ENCODE measurements at regions not wholly inside any gene's neighbourhood (a gene's known extent, or its start where the extent isn't known, plus 50 kb on each side); places are given as distances from the start of the nearest gene placed in this dataset.
"Not testable (repeated sequence)": the region's sequence is repeated elsewhere in the genome, so short reads cannot be mapped to it uniquely, and the experiment has no call there.

DNA sequence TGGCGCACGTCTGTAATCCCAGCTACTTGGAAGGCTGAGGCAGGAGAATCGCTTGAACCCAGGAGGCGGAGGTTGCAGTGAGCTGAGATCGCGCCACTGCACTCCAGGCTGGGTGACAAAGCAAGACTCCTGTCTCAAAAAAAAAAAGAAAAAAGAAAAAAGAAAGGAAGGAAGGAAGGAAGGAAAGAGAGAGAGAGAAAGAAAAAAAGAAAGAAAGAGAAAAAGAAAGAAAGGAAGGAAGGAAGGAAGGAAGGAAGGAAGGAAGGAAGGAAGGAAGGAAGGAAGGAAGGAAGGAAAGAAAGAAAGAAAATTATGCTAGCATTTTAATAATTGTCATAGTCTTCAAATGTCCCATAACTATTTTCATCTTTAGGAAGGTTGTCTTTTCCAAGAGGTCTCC lies 198.7 kb downstream of the TBX18 start:
- H3K4me1 Mint-ChIP-seq; POLR2A ChIA-PET; H3K4me3 Mint-ChIP-seq; H3K27ac Mint-ChIP-seq; H3K27me3 Mint-ChIP-seq; DNase-seq; CTCF ChIA-PET; H3K9me3 Mint-ChIP-seq; H3K36me3 Mint-ChIP-seq (ENCODE audit: low read depth): not testable (repeated sequence)

DNA sequence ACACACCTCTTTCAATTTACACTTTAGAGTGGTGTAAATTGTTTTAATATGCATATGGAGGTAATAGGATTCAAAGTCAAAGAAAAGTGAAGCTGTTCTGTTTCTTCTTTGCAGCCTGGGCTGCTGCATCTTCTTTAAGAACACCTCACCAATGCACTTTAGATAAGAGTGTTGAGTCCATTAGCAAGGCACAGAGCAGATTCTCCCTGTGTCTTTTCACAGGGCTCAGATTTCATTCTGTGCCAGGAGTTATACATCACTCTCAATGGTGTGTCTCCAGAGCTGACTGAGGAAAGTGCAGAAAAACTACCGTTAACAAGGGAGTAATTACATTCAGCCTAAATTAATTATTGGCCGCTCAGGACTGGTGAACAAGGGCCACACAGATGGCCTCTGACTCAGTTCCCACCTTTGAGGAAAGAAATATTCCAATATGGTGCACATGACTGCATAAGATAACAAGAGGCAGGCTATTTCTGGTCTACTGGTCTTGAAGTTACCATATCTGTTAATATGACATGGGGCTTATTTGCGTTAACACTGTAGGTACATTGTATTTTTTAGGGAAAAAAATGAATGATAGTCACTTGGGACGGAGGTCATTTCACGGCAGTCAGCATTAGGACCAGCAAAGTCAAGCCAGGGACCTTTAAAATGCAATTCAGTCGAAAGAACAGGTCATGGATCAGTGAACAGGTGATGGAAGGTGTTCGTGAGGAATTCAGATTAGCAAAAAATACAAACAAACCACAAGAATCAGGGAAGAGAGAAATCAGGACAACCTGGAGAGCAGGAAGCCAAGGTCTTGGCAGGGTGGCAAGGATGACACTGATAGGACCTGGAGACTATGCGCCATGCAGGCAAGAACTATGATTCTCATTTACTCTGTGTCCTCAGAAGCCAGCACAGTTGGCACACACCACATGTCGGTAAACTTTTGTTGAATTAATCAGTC lies 203.7 kb downstream of the TBX18 start:
- no peak overlapping the region for H3K27ac Mint-ChIP-seq
- no peaks in the 10 kb centered on the region for H3K27me3 Mint-ChIP-seq
- H3K36me3 Mint-ChIP-seq (ENCODE audit: low read depth), result no peaks in the 10 kb centered on the region
- no peak for DNase-seq
- H3K4me1 Mint-ChIP-seq, result no peaks in the 10 kb centered on the region
- CTCF ChIA-PET, result no interaction called here
- POLR2A ChIA-PET, result no interaction called here
- H3K4me3 Mint-ChIP-seq, result no peak overlapping the region
- peaks cover 5% of the 10 kb centered on the region for H3K9me3 Mint-ChIP-seq

DNA sequence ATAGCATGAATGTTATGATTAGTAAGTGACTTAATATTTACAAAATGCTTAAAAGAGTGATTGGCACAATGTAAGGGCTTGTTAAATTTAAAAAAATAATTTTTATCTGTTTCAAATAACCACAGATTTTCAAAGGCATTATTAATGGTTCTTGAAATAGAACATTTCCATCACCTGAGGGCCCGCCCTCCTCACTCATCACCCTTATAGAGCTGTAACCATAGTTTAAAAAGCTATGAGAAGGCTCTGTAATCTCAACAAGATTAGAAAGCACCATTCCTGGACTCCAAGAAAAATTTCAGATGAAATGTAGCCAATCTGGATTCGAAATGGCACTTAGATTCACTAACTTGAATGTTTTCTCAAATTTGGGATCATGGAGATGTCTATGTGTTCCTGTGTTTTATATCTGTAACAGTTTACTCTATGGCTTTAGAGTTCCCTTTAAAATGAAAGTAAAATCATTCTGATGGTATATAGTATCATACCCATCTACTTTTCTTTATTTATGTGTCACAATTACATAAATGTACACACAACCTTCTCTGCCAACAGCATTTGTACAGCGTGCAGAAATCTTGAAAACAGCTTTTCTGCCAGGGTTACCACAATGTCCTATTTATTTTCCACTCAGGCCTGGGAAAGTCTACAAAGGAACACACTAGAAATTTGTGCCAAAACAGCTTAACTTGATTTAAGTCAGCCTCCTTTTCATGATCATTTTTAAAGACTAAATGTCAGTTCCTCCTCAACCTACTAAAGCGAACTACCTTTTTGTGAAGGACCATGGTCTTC lies 207.7 kb downstream of the TBX18 start:
- POLR2A ChIA-PET, result no interaction called here
- no peaks in the 10 kb centered on the region for H3K4me1 Mint-ChIP-seq
- H3K36me3 Mint-ChIP-seq (ENCODE audit: low read depth), result no peaks in the 10 kb centered on the region
- DNase-seq, result no peak
- H3K9me3 Mint-ChIP-seq, result peaks cover 5% of the 10 kb centered on the region
- CTCF ChIA-PET, result no interaction called here
- H3K27ac Mint-ChIP-seq, result no peak overlapping the region
- no peaks in the 10 kb centered on the region for H3K27me3 Mint-ChIP-seq
- no peak overlapping the region for H3K4me3 Mint-ChIP-seq

DNA sequence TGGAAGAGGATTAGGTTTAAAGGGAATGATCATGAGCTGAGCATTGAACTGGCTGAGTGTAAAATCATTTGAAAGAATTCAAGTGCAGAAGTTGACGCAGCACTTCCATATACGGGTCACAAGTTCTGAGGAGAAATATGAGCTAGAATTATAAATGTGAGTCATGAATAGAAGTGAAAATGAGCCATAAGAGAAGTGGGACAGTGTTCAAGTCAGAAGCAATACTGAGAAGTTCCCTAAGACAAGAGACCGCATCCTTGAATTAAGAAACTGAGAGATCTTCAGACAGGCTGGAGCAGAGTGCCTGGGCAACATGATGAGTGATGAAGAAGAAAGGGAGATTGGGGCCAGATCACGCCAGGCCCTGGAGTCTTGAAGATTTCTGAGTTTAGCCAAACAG lies 209.7 kb downstream of the TBX18 start:
- no peaks in the 10 kb centered on the region for H3K4me1 Mint-ChIP-seq
- no peak for DNase-seq
- POLR2A ChIA-PET, result no interaction called here
- no peak overlapping the region for H3K27ac Mint-ChIP-seq
- CTCF ChIA-PET, result no interaction called here
- no peaks in the 10 kb centered on the region for H3K27me3 Mint-ChIP-seq
- no peaks in the 10 kb centered on the region for H3K36me3 Mint-ChIP-seq (ENCODE audit: low read depth)
- H3K9me3 Mint-ChIP-seq, result peaks cover 8% of the 10 kb centered on the region
- H3K4me3 Mint-ChIP-seq, result no peak overlapping the region

DNA sequence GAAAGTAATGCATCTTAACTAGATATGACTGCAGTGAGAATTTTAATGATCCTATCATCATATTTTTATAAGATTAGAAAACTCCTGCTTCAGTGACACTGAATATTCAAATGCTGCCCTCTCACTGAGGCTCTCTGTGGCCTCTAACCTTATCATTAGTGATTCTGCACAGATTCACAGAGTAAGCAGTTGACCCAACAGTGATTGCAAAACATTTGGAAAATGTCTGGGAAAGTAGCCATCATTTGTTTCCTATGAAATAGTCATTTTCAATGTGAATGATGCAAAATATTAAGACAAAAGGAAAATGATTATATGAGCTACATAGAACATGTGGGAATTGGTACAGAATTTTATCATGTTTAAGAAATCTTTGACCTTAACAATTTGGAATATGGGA lies 210.3 kb downstream of the TBX18 start:
- H3K4me3 Mint-ChIP-seq, result no peak overlapping the region
- H3K27ac Mint-ChIP-seq, result no peak overlapping the region
- H3K9me3 Mint-ChIP-seq, result peaks cover 8% of the 10 kb centered on the region
- no peaks in the 10 kb centered on the region for H3K4me1 Mint-ChIP-seq
- H3K36me3 Mint-ChIP-seq (ENCODE audit: low read depth), result no peaks in the 10 kb centered on the region
- ChIA-PET CTCF (no interaction called here), POLR2A (no interaction called here)
- H3K27me3 Mint-ChIP-seq, result no peaks in the 10 kb centered on the region
- no peak for DNase-seq

DNA sequence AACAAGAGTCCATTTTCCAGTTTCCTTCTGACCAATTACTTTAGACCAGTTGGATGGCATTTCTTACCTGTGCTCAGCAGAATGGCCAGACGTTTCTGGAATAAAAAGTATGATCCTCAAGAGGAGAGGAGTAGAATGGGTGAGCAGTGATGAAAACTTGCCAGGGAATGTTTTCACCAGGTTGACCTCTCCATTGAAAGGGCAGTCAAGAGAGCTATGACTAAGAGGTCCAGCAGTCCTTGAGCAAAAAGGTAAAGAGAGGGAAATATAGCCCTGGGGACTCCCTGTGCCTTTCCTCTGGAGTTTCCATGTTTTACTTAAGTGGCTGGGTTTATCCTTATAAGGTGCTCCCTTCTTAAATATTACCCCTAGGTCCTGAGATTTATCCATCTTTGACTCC lies 210.9 kb downstream of the TBX18 start:
- H3K9me3 Mint-ChIP-seq, result peaks cover 8% of the 10 kb centered on the region
- POLR2A ChIA-PET, result no interaction called here

DNA sequence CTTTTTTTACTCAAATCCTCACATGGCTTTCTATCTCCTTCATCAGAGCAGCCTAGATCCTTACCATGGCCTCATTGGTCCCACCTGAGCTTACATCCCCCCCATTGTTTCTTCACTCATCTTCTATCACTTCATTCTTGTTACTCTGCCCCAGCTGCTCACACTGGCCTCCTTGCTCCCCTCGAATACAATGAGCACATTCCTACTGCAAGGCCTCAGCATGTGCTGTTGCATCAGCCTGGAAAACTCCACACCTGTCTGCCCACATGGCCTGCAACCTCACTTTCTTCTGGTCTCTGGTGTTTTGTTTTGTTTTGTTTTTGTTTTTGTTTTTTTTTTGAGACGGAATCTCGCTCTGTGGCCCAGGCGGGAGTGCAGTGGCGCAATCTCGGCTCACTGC lies 212.6 kb downstream of the TBX18 start:
- DNase-seq, result no peak
- ChIA-PET POLR2A (no interaction called here), CTCF (no interaction called here)
- Mint-ChIP-seq H3K36me3 (ENCODE audit: low read depth) (no peaks in the 10 kb centered on the region), H3K27me3 (no peaks in the 10 kb centered on the region), H3K4me3 (no peak overlapping the region), H3K9me3 (peaks cover 8% of the 10 kb centered on the region), H3K4me1 (no peaks in the 10 kb centered on the region), H3K27ac (no peak overlapping the region)

More for the DNA sequence above, 210.9 kb downstream of the TBX18 start:
- no peaks in the 10 kb centered on the region for H3K27me3 Mint-ChIP-seq
- DNase-seq, result no peak
- H3K36me3 Mint-ChIP-seq (ENCODE audit: low read depth), result no peaks in the 10 kb centered on the region
- H3K4me3 Mint-ChIP-seq, result no peak overlapping the region
- CTCF ChIA-PET, result no interaction called here
- no peak overlapping the region for H3K27ac Mint-ChIP-seq
- no peaks in the 10 kb centered on the region for H3K4me1 Mint-ChIP-seq

DNA sequence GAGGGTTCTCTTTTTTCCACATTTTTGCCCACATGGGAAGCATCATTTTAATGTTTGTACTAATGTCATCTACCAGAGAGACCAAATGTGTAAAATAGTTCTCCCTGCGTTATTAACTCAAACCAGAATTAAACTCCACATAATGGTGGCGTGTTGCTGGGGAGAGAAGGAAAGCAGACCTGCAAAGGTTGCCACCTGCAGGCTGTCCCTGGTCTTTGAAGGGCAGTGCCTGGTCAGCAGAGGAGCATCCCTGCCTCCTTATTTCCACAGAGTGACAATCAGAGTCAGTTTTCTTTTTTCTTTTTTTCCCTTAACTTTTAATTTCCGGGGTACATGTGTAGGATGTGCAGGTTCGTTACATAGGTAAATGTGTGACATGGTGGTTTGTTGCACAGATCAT lies 214.5 kb downstream of the TBX18 start:
- no peaks in the 10 kb centered on the region for H3K27me3 Mint-ChIP-seq
- peaks cover 8% of the 10 kb centered on the region for H3K9me3 Mint-ChIP-seq
- no peak overlapping the region for H3K4me3 Mint-ChIP-seq
- ChIA-PET POLR2A (no interaction called here), CTCF (no interaction called here)
- no peaks in the 10 kb centered on the region for H3K36me3 Mint-ChIP-seq (ENCODE audit: low read depth)
- DNase-seq, result no peak
- H3K4me1 Mint-ChIP-seq, result no peaks in the 10 kb centered on the region
- no peak overlapping the region for H3K27ac Mint-ChIP-seq

DNA sequence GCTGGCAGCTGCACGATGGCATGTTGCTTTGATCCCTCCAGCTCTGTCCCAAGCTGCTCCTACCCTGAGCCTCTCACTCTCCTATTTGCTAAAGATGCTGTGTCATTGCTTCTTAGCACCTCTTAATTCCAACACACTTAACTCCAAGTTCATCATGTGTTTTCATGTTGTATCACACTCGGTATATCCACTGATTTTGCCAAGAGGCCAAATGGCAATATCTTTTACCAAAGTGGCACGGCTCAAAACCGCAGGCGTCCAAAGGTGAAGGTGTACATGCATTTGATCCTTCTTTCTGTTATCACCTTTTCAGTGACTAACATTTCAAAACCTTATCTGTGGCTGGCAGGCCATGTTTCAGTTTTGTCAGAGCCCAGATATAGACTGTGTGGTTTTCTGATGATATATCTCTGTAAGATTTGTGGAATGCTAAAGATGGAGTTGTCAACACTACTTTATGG lies 217.0 kb downstream of the TBX18 start:
- no peak overlapping the region for H3K27ac Mint-ChIP-seq
- no peak overlapping the region for H3K4me3 Mint-ChIP-seq
- CTCF ChIA-PET, result no interaction called here
- H3K27me3 Mint-ChIP-seq, result no peaks in the 10 kb centered on the region
- H3K36me3 Mint-ChIP-seq (ENCODE audit: low read depth), result no peaks in the 10 kb centered on the region
- no peaks in the 10 kb centered on the region for H3K4me1 Mint-ChIP-seq
- POLR2A ChIA-PET, result no interaction called here
- no peak for DNase-seq
- H3K9me3 Mint-ChIP-seq, result peaks cover 4% of the 10 kb centered on the region

DNA sequence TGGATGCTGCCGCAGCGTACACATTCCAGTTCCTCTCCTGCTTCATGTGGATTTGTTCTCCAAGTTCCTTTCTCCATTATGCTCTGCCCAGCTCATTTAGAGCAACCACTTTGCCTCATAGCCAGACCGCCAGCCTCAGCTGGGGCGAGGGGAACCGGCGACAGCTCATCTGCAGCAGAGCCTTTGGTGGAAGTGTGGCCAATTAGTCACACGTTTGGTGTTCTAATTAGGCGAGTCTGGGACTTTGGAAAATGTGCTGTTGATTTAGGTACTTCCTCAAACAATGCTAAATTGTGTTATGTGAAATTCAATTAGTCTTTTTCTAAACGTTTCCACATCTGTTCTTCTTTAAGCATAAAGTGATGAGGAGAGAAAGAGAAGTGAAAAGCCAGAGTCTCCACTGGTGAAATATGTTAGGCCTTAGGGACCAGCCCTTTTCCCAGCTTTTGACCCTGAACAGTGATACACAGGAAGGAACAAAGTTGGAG lies 217.9 kb downstream of the TBX18 start:
- POLR2A ChIA-PET, result no interaction called here
- Mint-ChIP-seq H3K36me3 (ENCODE audit: low read depth) (no peaks in the 10 kb centered on the region), H3K27me3 (no peaks in the 10 kb centered on the region), H3K27ac (no peak overlapping the region), H3K4me1 (no peaks in the 10 kb centered on the region), H3K9me3 (peaks cover under 1% of the 10 kb centered on the region), H3K4me3 (no peak overlapping the region)
- no peak for DNase-seq
- CTCF ChIA-PET, result no interaction called here

DNA sequence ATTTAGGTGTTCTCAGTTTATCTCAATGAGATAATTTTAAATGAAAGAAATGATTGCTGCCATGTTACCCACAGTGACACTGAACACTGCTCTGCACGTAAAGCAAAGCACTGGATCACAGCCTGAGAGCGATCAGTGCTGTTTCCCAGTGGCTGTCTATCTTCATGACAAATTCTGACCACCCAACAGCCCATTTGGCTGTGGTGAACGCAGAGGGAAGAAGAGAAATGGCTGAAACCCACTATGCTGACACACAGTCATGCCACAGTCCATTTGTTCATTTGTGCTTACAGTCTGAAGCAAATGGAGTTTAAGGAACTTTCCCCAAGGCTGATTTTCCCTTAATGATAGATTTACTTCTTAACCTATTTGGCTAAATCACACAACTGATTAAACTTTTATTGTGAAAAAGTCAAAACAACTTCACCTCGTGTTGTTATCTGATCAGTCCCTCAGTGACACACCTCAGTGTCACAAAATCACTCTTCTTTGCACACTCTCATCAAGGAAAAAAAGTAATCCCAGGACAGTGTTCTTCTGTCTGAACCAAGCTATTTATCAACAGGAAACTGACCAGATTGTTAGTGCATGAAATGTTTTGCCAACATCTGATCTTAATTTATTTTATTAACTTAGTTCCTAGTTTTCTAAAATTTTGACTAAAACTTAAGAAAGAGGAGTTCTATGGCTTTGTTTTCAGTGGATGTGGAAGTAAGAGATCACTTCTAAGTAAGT lies 225.1 kb downstream of the TBX18 start:
- Mint-ChIP-seq H3K4me3 (no peak overlapping the region), H3K4me1 (no peaks in the 10 kb centered on the region)
- POLR2A ChIA-PET, result no interaction called here

DNA sequence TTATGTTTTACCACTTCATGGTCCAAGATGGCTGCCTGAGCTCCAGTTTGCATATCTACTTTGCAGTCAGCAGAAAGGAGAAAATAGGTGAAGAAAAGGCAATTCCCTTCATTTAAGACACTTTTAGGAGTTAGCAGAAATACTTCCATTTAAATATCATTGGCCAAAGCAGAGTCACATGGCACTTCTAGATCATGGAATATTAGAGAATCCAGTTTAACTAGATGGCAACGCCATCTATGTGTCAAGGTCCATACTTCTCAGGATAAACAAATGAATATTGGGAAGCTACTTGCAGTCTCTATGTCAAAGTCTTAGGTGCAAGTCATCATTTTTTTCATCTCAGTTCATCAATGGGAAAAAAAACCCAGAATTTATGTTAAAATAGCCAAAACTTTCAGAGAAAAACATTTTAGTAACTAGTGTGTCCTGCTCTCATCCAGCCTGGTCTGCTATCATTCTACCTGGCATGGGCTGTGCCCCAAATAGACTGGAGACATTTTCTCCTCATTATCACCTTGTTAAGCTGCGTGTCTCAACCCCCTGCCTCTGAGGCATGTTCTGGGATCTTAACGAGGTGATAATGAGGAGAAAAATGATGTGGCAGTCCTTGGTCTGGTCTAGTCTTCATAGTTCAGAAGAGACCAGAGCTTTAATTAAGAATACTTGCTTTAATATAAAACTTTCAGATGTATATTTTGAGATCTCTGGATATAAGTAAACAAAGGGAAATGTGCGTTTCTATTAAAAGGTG lies 227.3 kb downstream of the TBX18 start:
- Mint-ChIP-seq H3K4me3 (no peak overlapping the region), H3K4me1 (no peaks in the 10 kb centered on the region), H3K9me3 (no peaks in the 10 kb centered on the region), H3K27me3 (no peaks in the 10 kb centered on the region), H3K27ac (no peak overlapping the region), H3K36me3 (ENCODE audit: low read depth) (no peaks in the 10 kb centered on the region)
- ChIA-PET POLR2A (no interaction called here), CTCF (no interaction called here)
- DNase-seq, result no peak

More for the DNA sequence above, 225.1 kb downstream of the TBX18 start:
- H3K9me3 Mint-ChIP-seq, result no peaks in the 10 kb centered on the region
- CTCF ChIA-PET, result no interaction called here
- H3K27ac Mint-ChIP-seq, result no peak overlapping the region
- H3K27me3 Mint-ChIP-seq, result no peaks in the 10 kb centered on the region
- DNase-seq, result no peak
- no peaks in the 10 kb centered on the region for H3K36me3 Mint-ChIP-seq (ENCODE audit: low read depth)
